Ascending aorta (tissue), 2 donors: ENCODE measurements at regions not wholly inside any gene's neighbourhood (a gene's known extent, or its start where the extent isn't known, plus 50 kb on each side); places are given as distances from the start of the nearest gene placed in this dataset.

Experiments
- DNase-seq, 2 donors: peaks; one replicate each; pipeline ENCODE4 v3.0.0-alpha.2; 2019; ENCODE audit warnings: low spot score in 2 of 2
- H3K27ac ChIP-seq, 2 donors: fragments of 200-600 bp; sonication (generic); one replicate each; pipeline ENCODE4 v1.5.1; 2016 to 2017; ENCODE audit warnings: mild to moderate bottlenecking in 1 of 2
- H3K27me3 ChIP-seq: fragments of 200-600 bp; sonication (generic); one replicate; pipeline ENCODE4 v1.5.1; 2017
- H3K36me3 ChIP-seq, 2 donors: fragments of 200-600 bp; sonication (generic); one replicate each; pipeline ENCODE4 v1.5.1; 2016
- H3K4me1 ChIP-seq, 2 donors: fragments of 200-600 bp; sonication (generic); one replicate each; pipeline ENCODE4 v1.5.1; 2016 to 2017; ENCODE audit warnings: mild to moderate bottlenecking in 1 of 2
- H3K4me3 ChIP-seq, 2 donors: fragments of 200-600 bp; sonication (generic); one replicate each; pipeline ENCODE4 v1.5.1; 2016 to 2017; ENCODE audit warnings: mild to moderate bottlenecking in 1 of 2
- H3K9me3 ChIP-seq, 2 donors: fragments of 200-600 bp; sonication (generic); one replicate each; pipeline ENCODE4 v1.5.1; 2016
- intact Hi-C: fragments of 100-400 bp; cut with DNase I; formaldehyde crosslinking; loops from one replicate; pipeline ENCODE4 v1.15.1; 2023
- TF ChIP-seq, protein P1 (sequence below), 3 experiments: fragments of 200-600 bp in 2 of 3; fragments of 450-650 bp in 1 of 3; sonication (generic) in 2 of 3; IDR thresholded peaks; one replicate each; pipeline ENCODE4 v1.5.1; 2016 to 2019; ENCODE audit warnings: antibody characterized with exemption in 3 of 3, mild to moderate bottlenecking in 1 of 3, moderate library complexity in 1 of 3

DNA sequence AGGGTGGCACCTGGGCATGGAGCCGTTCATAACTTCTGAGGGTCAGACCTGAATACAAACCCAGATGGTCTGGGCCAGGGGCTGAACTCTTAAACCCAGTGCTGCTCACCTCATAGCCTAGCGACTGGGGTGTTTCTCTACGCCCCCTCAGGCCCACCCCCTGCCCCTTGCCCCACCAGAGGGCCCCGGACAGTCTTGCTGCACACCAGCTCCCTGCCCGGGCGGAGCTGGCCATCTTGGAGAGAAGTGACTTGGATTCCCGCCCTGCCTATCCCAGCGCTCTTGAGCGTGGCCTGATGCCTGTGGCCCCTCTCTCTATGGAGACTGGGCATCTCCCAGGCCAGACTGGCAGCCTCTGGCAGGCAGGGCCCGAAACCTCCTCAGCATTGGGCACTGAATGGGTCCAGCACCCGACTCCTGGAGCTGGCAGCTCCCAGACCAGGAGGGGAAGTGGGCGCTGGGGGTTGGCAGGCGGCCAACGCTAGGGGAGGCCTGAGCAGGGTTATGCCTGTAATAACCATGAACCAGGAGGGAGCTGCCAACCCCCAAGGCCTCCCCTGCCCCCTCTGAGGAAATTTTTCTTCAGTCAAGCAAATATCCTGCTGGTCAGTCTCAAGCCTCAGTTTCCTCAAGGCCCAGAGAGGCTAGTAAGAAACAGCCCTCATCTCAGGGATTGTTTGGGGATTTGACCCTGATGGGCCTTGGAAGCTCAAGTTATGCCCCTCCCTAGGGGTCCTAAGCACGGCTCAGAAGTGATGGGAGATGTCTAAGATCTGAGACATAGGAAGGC lies 169.5 kb downstream of the VEGFA start:
- no peak overlapping the region for H3K4me3 ChIP-seq
- H3K4me1 ChIP-seq = no peaks in the 10 kb centered on the region
- TF ChIP-seq, protein P1, sequence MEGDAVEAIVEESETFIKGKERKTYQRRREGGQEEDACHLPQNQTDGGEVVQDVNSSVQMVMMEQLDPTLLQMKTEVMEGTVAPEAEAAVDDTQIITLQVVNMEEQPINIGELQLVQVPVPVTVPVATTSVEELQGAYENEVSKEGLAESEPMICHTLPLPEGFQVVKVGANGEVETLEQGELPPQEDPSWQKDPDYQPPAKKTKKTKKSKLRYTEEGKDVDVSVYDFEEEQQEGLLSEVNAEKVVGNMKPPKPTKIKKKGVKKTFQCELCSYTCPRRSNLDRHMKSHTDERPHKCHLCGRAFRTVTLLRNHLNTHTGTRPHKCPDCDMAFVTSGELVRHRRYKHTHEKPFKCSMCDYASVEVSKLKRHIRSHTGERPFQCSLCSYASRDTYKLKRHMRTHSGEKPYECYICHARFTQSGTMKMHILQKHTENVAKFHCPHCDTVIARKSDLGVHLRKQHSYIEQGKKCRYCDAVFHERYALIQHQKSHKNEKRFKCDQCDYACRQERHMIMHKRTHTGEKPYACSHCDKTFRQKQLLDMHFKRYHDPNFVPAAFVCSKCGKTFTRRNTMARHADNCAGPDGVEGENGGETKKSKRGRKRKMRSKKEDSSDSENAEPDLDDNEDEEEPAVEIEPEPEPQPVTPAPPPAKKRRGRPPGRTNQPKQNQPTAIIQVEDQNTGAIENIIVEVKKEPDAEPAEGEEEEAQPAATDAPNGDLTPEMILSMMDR (IDR thresholded peaks at IDR 0.05) = no peak
- H3K27me3 ChIP-seq = no peaks in the 10 kb centered on the region
- DNase-seq = peak in 1 of 2 donors; percentile 60
- no peak overlapping the region for H3K27ac ChIP-seq
- peaks cover 0 to 3% of the 10 kb centered on the region in 2 donors for H3K9me3 ChIP-seq
- intact Hi-C loops = no loop called here
- no peaks in the 10 kb centered on the region for H3K36me3 ChIP-seq

- DNase-seq = peak in 1 of 2 donors; percentile 41
- Histone ChIP-seq H3K4me1 (no peaks in the 10 kb centered on the region), H3K27me3 (no peaks in the 10 kb centered on the region), H3K9me3 (no peaks in the 10 kb centered on the region), H3K4me3 (no peak overlapping the region), H3K27ac (no peak overlapping the region), H3K36me3 (no peaks in the 10 kb centered on the region)
- TF ChIP-seq, protein P1 (IDR thresholded peaks at IDR 0.05) = no peak
- intact Hi-C loops = no loop called here
These were observed 168.4 kb downstream of the VEGFA start for GRCh38 chr6:43938178-43939105.

DNA sequence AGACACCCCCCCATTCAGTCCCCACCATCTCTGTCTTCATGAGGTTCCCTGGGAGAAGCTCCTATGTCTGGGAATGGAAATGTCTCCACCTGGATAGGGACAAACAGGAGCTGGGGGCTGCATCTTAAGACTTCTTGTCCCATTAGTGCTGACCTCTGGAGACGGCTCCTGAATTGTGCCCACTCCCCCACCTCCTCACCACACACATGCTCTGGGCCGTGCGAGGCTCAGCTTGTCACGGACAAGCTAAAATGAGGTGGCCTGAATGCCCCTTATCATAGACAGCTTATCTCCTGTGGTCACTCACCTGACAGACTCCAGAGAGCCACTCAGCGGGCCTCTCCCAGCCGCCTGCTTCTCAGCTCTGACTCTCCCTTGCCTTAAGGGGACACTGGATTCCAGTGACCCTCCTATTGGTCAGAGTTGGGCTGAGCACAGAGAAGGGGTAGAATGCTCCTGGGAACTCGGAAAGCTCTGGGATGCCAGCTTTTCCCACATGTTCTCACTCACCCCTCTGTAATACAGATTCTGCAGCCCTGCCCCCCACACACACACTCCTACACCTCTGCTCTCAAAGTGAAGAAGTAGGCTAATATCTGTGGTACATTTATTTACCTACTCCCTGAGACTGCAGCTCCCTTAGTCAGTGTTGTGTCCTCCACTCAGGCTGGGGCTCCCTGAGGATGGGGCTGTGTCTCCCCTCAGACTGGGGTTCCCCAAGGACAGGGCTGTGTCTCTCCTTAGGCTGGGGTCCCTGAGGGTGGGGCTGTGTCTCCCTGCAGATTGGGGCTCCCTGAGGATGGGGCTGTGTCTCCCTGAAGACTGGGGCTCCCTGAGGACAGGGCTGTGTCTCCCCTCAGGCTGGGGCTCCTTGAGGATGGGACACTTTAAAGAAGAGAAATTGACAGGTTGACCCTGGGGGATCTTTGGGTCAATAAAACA lies 167.5 kb downstream of the VEGFA start:
- peak in 1 of 2 donors; percentile 50 for DNase-seq
- H3K27ac ChIP-seq = no peak overlapping the region

DNA sequence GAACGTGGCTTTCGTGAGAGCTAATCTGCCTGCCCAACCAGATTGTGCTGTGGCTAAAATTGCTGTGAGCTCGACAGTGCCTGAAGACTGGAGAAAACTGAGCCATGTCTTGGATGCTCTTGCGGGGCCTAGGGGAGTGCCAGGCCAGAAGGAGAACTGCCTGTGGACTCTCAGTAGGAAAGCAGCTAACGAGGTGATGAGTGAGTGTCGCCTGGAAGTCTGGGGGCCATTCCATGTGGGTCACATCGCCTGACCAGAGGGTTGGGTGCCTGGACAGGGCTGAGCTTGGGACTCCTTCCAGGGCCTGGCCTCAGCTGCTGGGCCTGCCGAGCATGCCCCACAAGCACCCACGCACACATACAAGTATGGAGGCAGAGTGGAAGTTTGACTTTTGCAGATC lies 166.5 kb downstream of the VEGFA start:
- Histone ChIP-seq H3K36me3 (no peaks in the 10 kb centered on the region), H3K9me3 (no peaks in the 10 kb centered on the region), H3K27ac (no peak overlapping the region), H3K4me3 (no peak overlapping the region), H3K4me1 (no peaks in the 10 kb centered on the region), H3K27me3 (no peaks in the 10 kb centered on the region)
- TF ChIP-seq, protein P1 (IDR thresholded peaks at IDR 0.05) = no peak
- peak in 1 of 2 donors; percentile 52 for DNase-seq
- intact Hi-C loops = no loop called here

More for the DNA sequence above, 167.5 kb downstream of the VEGFA start:
- Histone ChIP-seq H3K9me3 (no peaks in the 10 kb centered on the region), H3K4me1 (no peaks in the 10 kb centered on the region), H3K4me3 (no peak overlapping the region), H3K27me3 (no peaks in the 10 kb centered on the region), H3K36me3 (no peaks in the 10 kb centered on the region)
- TF ChIP-seq, protein P1 (IDR thresholded peaks at IDR 0.05) = no peak
- intact Hi-C loops = no loop called here

DNA sequence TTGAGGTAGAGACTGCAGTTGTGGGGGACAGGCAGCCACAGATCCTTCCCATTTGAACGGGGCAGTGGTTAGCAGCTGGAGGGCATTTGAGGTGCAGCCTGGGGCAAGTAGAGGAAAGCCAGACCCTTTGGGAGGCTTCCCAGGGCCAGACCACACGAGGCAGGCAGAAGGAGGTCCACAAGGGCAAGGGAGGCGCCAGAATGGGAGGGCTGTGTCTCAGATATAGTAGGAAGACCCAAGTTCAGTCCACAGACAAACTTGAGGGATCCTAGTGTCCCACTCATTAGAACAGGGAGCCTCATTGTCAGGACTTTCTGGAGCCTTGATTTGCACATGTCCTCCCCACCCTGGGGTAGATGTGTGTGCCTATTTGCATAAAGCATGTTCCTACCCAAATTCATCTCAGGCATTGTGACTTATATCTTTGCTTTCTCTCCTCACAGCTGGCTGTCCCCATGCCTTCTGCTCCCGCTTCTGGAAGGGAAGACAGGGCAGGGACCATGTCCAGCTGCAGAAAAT lies 166.0 kb downstream of the VEGFA start:
- TF ChIP-seq, protein P1 (IDR thresholded peaks at IDR 0.05) = no peak
- DNase-seq = no peak
- no peaks in the 10 kb centered on the region for H3K4me1 ChIP-seq
- H3K9me3 ChIP-seq = no peaks in the 10 kb centered on the region
- H3K36me3 ChIP-seq = no peaks in the 10 kb centered on the region
- no peaks in the 10 kb centered on the region for H3K27me3 ChIP-seq
- intact Hi-C loops = no loop called here
- H3K4me3 ChIP-seq = no peak overlapping the region
- H3K27ac ChIP-seq = no peak overlapping the region
